HL-60 (cell line): ENCODE measurements at regions not wholly inside any gene's neighbourhood (a gene's known extent, or its start where the extent isn't known, plus 50 kb on each side); places are given as distances from the start of the nearest gene placed in this dataset.

Experiments
- DNase-seq, 2 experiments: peaks; one replicate each; pipeline ENCODE4 v3.0.0-alpha.2; 2010 to 2020; ENCODE audit warnings: low read depth in 1 of 2, low spot score in 1 of 2
- H3K27ac ChIP-seq: fragments of 250-450 bp; sonication (Bioruptor Pico); replicated peaks from 2 replicates; pipeline ENCODE4 v1.5.1; 2020; ENCODE audit warnings: mild to moderate bottlenecking, moderate library complexity
- H3K27me3 ChIP-seq: fragments of 250-450 bp; sonication (Bioruptor Pico); 2 replicates; pipeline ENCODE4 v1.5.1; 2021; ENCODE audit warnings: mild to moderate bottlenecking, moderate library complexity; ENCODE audit not compliant: insufficient read depth, poor library complexity, severe bottlenecking
- H3K4me3 ChIP-seq: replicated peaks from 2 replicates; pipeline ENCODE4 v1.5.1; 2011; ENCODE audit warnings: mild to moderate bottlenecking, control low read depth, low read length; ENCODE audit not compliant: insufficient read depth
- GABPA ChIP-seq: IDR thresholded peaks from 2 replicates; pipeline ENCODE4 v1.6.1; 2012; ENCODE audit warnings: low read depth
- POLR2AphosphoS5 ChIP-seq: IDR thresholded peaks from 2 replicates; pipeline ENCODE4 v1.6.1; 2012; ENCODE audit warnings: low read depth
- SPI1 ChIP-seq: IDR thresholded peaks from 2 replicates; pipeline ENCODE4 v1.6.1; 2012; ENCODE audit warnings: low read depth, mild to moderate bottlenecking, borderline replicate concordance
- TF ChIP-seq, protein P1 (sequence below): IDR thresholded peaks from 2 replicates; pipeline ENCODE4 v1.6.1; 2012; ENCODE audit warnings: low read depth; ENCODE audit not compliant: insufficient replicate concordance
- TF ChIP-seq, protein P2 (sequence below): IDR thresholded peaks from one replicate; pipeline ENCODE4 v1.5.1; 2011; ENCODE audit warnings: low read length, control low read depth, inconsistent platforms; ENCODE audit not compliant: insufficient read depth

DNA sequence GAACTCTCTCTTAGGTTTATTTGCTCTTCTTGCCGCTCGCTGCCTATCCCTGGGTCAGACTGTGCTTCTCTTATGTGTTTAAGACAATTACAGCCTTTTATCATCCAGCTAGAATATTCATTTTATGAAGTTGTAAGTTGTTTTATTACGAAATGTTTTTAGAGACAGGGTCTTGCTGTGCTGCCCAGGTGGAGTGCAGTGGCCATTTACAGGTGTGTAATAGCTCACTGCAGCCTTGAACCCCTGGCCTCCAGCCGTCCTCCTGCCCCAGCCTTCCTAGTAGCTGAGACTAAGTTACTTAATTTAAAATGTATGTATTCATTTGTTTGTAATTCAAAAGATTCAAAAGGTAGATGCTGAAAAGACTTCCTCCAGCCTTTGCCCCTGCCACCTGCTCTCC, 99.0 kb upstream of the KIF26B start:
- Histone ChIP-seq H3K27ac (peak overlapping the region; percentile 57), H3K4me3 (no peak overlapping the region), H3K27me3 (no peaks in the 10 kb centered on the region)
- no peak for DNase-seq
- TF ChIP-seq SPI1: no peak
- TF ChIP-seq, protein P1, sequence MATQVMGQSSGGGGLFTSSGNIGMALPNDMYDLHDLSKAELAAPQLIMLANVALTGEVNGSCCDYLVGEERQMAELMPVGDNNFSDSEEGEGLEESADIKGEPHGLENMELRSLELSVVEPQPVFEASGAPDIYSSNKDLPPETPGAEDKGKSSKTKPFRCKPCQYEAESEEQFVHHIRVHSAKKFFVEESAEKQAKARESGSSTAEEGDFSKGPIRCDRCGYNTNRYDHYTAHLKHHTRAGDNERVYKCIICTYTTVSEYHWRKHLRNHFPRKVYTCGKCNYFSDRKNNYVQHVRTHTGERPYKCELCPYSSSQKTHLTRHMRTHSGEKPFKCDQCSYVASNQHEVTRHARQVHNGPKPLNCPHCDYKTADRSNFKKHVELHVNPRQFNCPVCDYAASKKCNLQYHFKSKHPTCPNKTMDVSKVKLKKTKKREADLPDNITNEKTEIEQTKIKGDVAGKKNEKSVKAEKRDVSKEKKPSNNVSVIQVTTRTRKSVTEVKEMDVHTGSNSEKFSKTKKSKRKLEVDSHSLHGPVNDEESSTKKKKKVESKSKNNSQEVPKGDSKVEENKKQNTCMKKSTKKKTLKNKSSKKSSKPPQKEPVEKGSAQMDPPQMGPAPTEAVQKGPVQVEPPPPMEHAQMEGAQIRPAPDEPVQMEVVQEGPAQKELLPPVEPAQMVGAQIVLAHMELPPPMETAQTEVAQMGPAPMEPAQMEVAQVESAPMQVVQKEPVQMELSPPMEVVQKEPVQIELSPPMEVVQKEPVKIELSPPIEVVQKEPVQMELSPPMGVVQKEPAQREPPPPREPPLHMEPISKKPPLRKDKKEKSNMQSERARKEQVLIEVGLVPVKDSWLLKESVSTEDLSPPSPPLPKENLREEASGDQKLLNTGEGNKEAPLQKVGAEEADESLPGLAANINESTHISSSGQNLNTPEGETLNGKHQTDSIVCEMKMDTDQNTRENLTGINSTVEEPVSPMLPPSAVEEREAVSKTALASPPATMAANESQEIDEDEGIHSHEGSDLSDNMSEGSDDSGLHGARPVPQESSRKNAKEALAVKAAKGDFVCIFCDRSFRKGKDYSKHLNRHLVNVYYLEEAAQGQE: no peak
- no peak for TF ChIP-seq GABPA
- no peak for TF ChIP-seq POLR2AphosphoS5
- TF ChIP-seq, protein P2, sequence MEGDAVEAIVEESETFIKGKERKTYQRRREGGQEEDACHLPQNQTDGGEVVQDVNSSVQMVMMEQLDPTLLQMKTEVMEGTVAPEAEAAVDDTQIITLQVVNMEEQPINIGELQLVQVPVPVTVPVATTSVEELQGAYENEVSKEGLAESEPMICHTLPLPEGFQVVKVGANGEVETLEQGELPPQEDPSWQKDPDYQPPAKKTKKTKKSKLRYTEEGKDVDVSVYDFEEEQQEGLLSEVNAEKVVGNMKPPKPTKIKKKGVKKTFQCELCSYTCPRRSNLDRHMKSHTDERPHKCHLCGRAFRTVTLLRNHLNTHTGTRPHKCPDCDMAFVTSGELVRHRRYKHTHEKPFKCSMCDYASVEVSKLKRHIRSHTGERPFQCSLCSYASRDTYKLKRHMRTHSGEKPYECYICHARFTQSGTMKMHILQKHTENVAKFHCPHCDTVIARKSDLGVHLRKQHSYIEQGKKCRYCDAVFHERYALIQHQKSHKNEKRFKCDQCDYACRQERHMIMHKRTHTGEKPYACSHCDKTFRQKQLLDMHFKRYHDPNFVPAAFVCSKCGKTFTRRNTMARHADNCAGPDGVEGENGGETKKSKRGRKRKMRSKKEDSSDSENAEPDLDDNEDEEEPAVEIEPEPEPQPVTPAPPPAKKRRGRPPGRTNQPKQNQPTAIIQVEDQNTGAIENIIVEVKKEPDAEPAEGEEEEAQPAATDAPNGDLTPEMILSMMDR: no peak

DNA sequence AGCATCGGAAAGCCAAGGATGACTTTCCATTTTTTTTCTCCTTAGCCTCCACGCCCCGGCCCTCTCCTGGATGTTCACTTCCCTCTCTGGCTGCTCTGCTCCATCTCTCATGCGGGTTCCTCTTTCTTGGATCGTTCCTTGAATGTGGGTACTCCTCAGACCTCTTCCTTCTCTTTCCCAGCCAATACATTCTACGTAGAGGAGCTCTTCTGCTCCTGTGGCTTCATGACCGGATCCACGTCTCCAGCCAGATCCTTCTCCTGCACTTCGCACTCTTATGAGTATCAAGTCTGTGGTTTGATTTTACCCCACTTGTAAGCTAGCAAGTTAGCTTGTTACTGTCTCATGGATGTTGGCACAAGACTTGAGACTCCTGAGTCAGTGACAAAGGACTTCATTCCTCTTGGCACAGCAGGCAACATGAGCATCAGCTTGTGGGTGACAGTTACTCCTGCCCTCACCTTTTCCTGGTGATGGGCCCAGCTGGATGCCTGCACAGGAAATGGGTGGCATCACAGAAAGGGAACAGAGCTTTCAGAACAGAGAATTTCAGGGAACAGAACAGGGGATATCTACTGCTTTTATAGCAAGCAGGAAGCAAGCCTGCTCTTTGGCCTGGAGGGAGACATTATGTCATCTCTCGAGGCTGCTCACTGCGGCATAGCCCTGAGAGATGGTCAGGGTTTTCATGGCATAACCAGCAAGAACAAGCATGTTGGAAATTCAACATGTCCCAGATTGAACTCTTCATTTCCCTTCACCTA, 100.1 kb upstream of the KIF26B start:
- no peaks in the 10 kb centered on the region for H3K27me3 ChIP-seq
- H3K27ac ChIP-seq: peak overlapping the region; percentile 80
- DNase-seq: peak; percentile 59 to 70
- TF ChIP-seq SPI1: peak; percentile 91
- TF ChIP-seq, protein P1: no peak
- 0 out of 2 replicates have a peak overlapping the region, but pooled peaks have one; percentile 1 for H3K4me3 ChIP-seq

DNA sequence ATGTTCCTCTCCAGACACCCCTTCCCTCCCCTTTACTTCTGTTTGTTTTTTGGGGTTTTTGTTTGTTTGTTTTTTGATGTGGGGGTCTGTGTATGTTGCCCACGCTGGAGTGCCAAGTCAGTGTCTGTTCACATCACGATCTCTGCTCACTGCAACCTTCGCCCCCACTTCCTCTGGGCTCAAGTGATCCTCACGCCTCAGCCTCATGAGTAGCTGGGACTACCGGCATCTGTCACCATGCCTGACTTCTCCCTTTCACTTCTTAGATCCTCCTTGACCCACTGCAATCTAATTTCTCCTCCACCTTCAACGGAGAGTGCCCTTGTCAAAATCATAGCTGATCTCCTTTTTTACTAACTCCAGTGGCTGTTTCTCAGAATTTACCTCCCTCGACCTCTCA, 100.7 kb upstream of the KIF26B start:
- H3K27me3 ChIP-seq: no peaks in the 10 kb centered on the region
- DNase-seq: peak; percentile 47 to 55
- 0 out of 2 replicates have a peak overlapping the region, but pooled peaks have one; percentile 1 for H3K4me3 ChIP-seq
- H3K27ac ChIP-seq: peak overlapping the region; percentile 80
- TF ChIP-seq, protein P1: no peak
- 0 out of 2 replicates have a peak, but pooled peaks have one; percentile 4 for TF ChIP-seq SPI1

DNA sequence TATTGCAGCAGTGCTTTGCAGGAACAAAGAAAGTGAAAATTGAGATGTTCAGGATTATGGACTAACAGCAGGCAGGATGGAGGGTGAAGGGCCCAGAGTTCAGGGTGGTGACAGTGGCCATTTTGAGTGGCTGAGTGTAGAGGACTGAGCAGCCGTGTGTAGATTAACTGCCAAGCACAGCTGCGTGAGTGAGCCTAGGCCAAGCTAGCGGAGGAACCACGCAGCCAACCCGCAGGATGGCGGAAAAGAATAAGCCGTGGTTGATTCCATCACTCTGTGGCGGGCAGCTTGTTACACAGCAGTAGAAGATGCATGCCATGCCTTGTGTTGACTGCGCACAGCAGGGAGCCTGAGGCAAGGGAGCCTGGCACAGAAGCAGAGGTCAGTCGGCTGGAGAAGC, 102.5 kb upstream of the KIF26B start:
- TF ChIP-seq, protein P2: no peak
- TF ChIP-seq, protein P1: no peak
- TF ChIP-seq POLR2AphosphoS5 (no peak), GABPA (no peak), SPI1 (no peak)
- H3K27ac ChIP-seq: peak overlapping the region; percentile 80

More for the DNA sequence above, 102.5 kb upstream of the KIF26B start:
- H3K4me3 ChIP-seq: peak overlapping the region; percentile 29
- peak in 1 of 2 experiments; percentile 32 for DNase-seq
- no peaks in the 10 kb centered on the region for H3K27me3 ChIP-seq
